Endothelial cell of umbilical vein (primary cell): ENCODE measurements at regions not wholly inside any gene's neighbourhood (a gene's known extent, or its start where the extent isn't known, plus 50 kb on each side); places are given as distances from the start of the nearest gene placed in this dataset.

Source experiments
- BruUV-seq: library from RNA; stranded (reverse); fragments of 400-500 nt; replicated peaks from 2 replicates; lab custom pipeline; 2021; lab: Mats Ljungman, UMichigan
- CTCF ChIA-PET: fragments of 300-600, 350-600 bp; sonication (Branson Sonifier 250); formaldehyde crosslinking; loops from one replicate; lab custom pipeline; 2021; ENCODE audit warnings: antibody characterized with exemption, inconsistent platforms; lab: Charles Lee
- POLR2A ChIA-PET: fragments of 300-600, 350-600 bp; sonication (Branson Sonifier 250); formaldehyde crosslinking; loops from one replicate; lab custom pipeline; 2021; ENCODE audit warnings: antibody characterized with exemption, inconsistent platforms; lab: Charles Lee
- DNase-seq: peaks from one replicate; pipeline ENCODE4 v3.0.0-alpha.2; 2011; ENCODE audit warnings: low read depth, low spot score
- FAIRE-seq: peaks from 2 replicates; lab custom pipeline; 2011; peaks lifted over from hg19 to GRCh38; lab: Jason Lieb, UNC
- H2AFZ ChIP-seq: 2 replicates; pipeline ENCODE4 v1.6.0; 2012; ENCODE audit warnings: low read depth, low read length, control low read depth, inconsistent platforms
- H3K27ac ChIP-seq: 2 replicates; pipeline ENCODE4 v1.5.1; 2011; ENCODE audit warnings: low read depth, mild to moderate bottlenecking, control low read depth, low read length, moderate library complexity; ENCODE audit not compliant: insufficient read depth
- H3K27me3 ChIP-seq, 2 experiments: 2 replicates each; pipeline versions ENCODE4 v1.6.0 to v1.6.1; 2011; ENCODE audit warnings: low read length in 2 of 2, mixed read lengths in 1 of 2; ENCODE audit not compliant: control insufficient read depth in 2 of 2, insufficient read depth in 2 of 2
- H3K36me3 ChIP-seq, 2 experiments: 2 replicates in 1 of 2; 3 replicates in 1 of 2; pipeline ENCODE4 v1.5.1; 2011; ENCODE audit warnings: low read length in 2 of 2, mild to moderate bottlenecking in 1 of 2, moderate library complexity in 1 of 2; ENCODE audit not compliant: control insufficient read depth in 2 of 2, insufficient read depth in 2 of 2; ENCODE audit errors: extremely low read depth in 1 of 2
- H3K4me1 ChIP-seq: 3 replicates; pipeline ENCODE4 v1.5.1; 2011; ENCODE audit warnings: mild to moderate bottlenecking, low read length; ENCODE audit not compliant: control insufficient read depth, insufficient read depth; ENCODE audit errors: extremely low read depth
- H3K4me2 ChIP-seq: 2 replicates; pipeline ENCODE4 v1.6.1; 2011; ENCODE audit warnings: low read length, control low read depth, mixed read lengths; ENCODE audit not compliant: insufficient read depth
- H3K4me3 ChIP-seq, 3 experiments: fragments of 200-600 bp in 1 of 3; sonication (generic), shearing (Covaris generic) in 1 of 3; replicated peaks in 1 of 3; 2 replicates each; pipeline ENCODE4 v1.5.1; 2011 to 2016; ENCODE audit warnings: control low read depth in 3 of 3, low read length in 3 of 3, mild to moderate bottlenecking in 2 of 3, inconsistent platforms in 1 of 3, low read depth in 1 of 3, moderate library complexity in 1 of 3; ENCODE audit not compliant: insufficient read depth in 1 of 3
- H3K79me2 ChIP-seq: 2 replicates; pipeline ENCODE4 v1.6.0; 2012; ENCODE audit warnings: low read length, inconsistent platforms; ENCODE audit not compliant: control insufficient read depth, insufficient read depth
- H3K9ac ChIP-seq: replicated peaks from 2 replicates; pipeline ENCODE3; 2011; ENCODE audit warnings: low read length, control low read depth; ENCODE audit not compliant: insufficient read depth; ENCODE audit errors: extremely low read depth
- H3K9me1 ChIP-seq: replicated peaks from 3 replicates; pipeline ENCODE4 v1.6.0; 2011; ENCODE audit warnings: mild to moderate bottlenecking, low read length; ENCODE audit not compliant: control insufficient read depth, insufficient read depth; ENCODE audit errors: extremely low read depth
- H3K9me3 ChIP-seq: replicated peaks from 2 replicates; pipeline ENCODE4 v1.5.1; 2012; ENCODE audit warnings: low read length, inconsistent platforms; ENCODE audit not compliant: control insufficient read depth, insufficient read depth
- H4K20me1 ChIP-seq: replicated peaks from 2 replicates; pipeline ENCODE3; 2011; ENCODE audit warnings: mild to moderate bottlenecking, low read length; ENCODE audit not compliant: control insufficient read depth, insufficient read depth; ENCODE audit errors: extremely low read depth
- CTCF ChIP-seq, 2 donors: IDR thresholded peaks; 1 replicate in 1 of 2; 2 replicates in 1 of 2; pipeline ENCODE4 v1.5.1; 2011; ENCODE audit warnings: low read length in 2 of 2, mild to moderate bottlenecking in 2 of 2, moderate library complexity in 2 of 2, control low read depth in 1 of 2, inconsistent platforms in 1 of 2, low read depth in 1 of 2; ENCODE audit not compliant: insufficient read depth in 1 of 2; ENCODE audit errors: extremely low read depth in 1 of 2
- EZH2 ChIP-seq: IDR thresholded peaks from 2 replicates; pipeline ENCODE4 v1.6.1; 2012; ENCODE audit warnings: borderline replicate concordance, low read depth, mild to moderate bottlenecking, moderate library complexity, low read length, inconsistent platforms; ENCODE audit not compliant: severe bottlenecking
- FOS ChIP-seq: IDR thresholded peaks from 2 replicates; pipeline ENCODE4 v1.6.1; 2011; ENCODE audit warnings: mild to moderate bottlenecking, low read length, moderate library complexity, borderline replicate concordance; ENCODE audit not compliant: insufficient read depth
- GATA2 ChIP-seq: IDR thresholded peaks from 2 replicates; pipeline ENCODE4 v1.7.0; 2011; ENCODE audit warnings: low read depth, mild to moderate bottlenecking, moderate library complexity, mixed read lengths, low read length; ENCODE audit not compliant: insufficient read length, insufficient read depth
- JUN ChIP-seq: IDR thresholded peaks from 2 replicates; pipeline ENCODE4 v1.6.1; 2011; ENCODE audit warnings: borderline replicate concordance, low read depth; ENCODE audit not compliant: insufficient read length, insufficient read depth
- MYC ChIP-seq: IDR thresholded peaks from one replicate; pipeline ENCODE4 v1.6.1; 2011; ENCODE audit warnings: mild to moderate bottlenecking, low read depth, low read length
- POLR2A ChIP-seq: IDR thresholded peaks from 2 replicates; pipeline ENCODE4 v1.6.1; 2012; ENCODE audit warnings: low read depth, mild to moderate bottlenecking, control low read depth, low read length
- POLR2AphosphoS5 ChIP-seq: IDR thresholded peaks from 2 replicates; pipeline ENCODE4 v1.6.1; 2012; ENCODE audit warnings: low read depth, mild to moderate bottlenecking, control low read depth, low read length, moderate library complexity; ENCODE audit not compliant: insufficient read depth
- dilution Hi-C: fragments of 300-500 bp; cut with MboI; formaldehyde crosslinking; loops from one replicate; pipeline ENCODE4 v1.15.0; 2019; ENCODE audit warnings: low sequenced_read_pairs; ENCODE audit not compliant: extremely low pct_ligation_motif_present
- intact Hi-C: fragments of 100-400 bp; cut with micrococcal nuclease; formaldehyde crosslinking; loops from one replicate; pipeline ENCODE4 v1.10.0; 2022
- TF ChIP-seq, protein P1 (sequence below): IDR thresholded peaks from 2 replicates; pipeline ENCODE4 v1.6.1; 2011; ENCODE audit not compliant: insufficient read depth, insufficient read length

- H3K79me2 ChIP-seq = no peaks in the 10 kb centered on the region
- H2AFZ ChIP-seq = no peak overlapping the region
- no peak overlapping the region for H3K27ac ChIP-seq
- H3K9me1 ChIP-seq = no peaks in the 10 kb centered on the region
- no peaks in the 10 kb centered on the region for H3K9me3 ChIP-seq
- H3K4me1 ChIP-seq = no peaks in the 10 kb centered on the region
- FAIRE-seq (peak; percentile 55), DNase-seq (no peak)
- H3K36me3 ChIP-seq = no peaks in the 10 kb centered on the region
- no peak overlapping the region for H3K9ac ChIP-seq
- ChIA-PET CTCF (interaction anchor here (0.7 kb wide), 1 partner anchor 192 kb away, joined by 3 read pairs; no protein-coding TSS in a partner anchor), POLR2A (no interaction called here)
- dilution Hi-C loops (no loop called here), intact Hi-C loops (no loop called here)
- no peaks in the 10 kb centered on the region for H3K27me3 ChIP-seq
- no TSS peak for BruUV-seq
- no peaks in the 10 kb centered on the region for H4K20me1 ChIP-seq
- no peak overlapping the region for H3K4me3 ChIP-seq
- no peak for TF ChIP-seq JUN
- TF ChIP-seq FOS = no peak
- TF ChIP-seq GATA2 = no peak
- TF ChIP-seq, protein P1, sequence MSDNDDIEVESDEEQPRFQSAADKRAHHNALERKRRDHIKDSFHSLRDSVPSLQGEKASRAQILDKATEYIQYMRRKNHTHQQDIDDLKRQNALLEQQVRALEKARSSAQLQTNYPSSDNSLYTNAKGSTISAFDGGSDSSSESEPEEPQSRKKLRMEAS = no peak
- no peak for TF ChIP-seq POLR2A
- TF ChIP-seq MYC = no peak
- no peak for TF ChIP-seq EZH2
- no peak for TF ChIP-seq CTCF (IDR thresholded peaks at IDR 0.05; ENCODE audit: extremely low read depth in 1 of 2, insufficient read depth in 1 of 2, low read depth in 1 of 2, low read length in 2 of 2)
- TF ChIP-seq POLR2AphosphoS5 = no peak
- H3K4me2 ChIP-seq = no peak overlapping the region
Observed at GRCh38 chr12:58732894-58733293, 187.4 kb downstream of the LRIG3 start.
